ENCODE measurements at regions not wholly inside any gene's neighbourhood (a gene's known extent, or its start where the extent isn't known, plus 50 kb on each side); places are given as distances from the start of the nearest gene placed in this dataset.

GRCh38 chr12:4121506-4122020 is 152.0 kb upstream of the CCND2 start:
- no peaks in the 10 kb centered on the region for H3K9me3 ChIP-seq (ENCODE audit: control insufficient read depth, low read length)
- no peaks in the 10 kb centered on the region for H3K36me3 ChIP-seq (ENCODE audit: control insufficient read depth, insufficient read depth, low read length)
- H2AFZ ChIP-seq = no peak overlapping the region

GRCh38 chr12:4120316-4120917 is 153.1 kb upstream of the CCND2 start:
- no peaks in the 10 kb centered on the region for H3K9me3 ChIP-seq (ENCODE audit: control insufficient read depth, low read length)
- no peak overlapping the region for H2AFZ ChIP-seq
- no peaks in the 10 kb centered on the region for H3K79me2 ChIP-seq
- no peak overlapping the region for H3K9ac ChIP-seq
- no peaks in the 10 kb centered on the region for H3K36me3 ChIP-seq (ENCODE audit: control insufficient read depth, insufficient read depth, low read length)
- no peak overlapping the region for H3K27ac ChIP-seq
- H3K4me3 ChIP-seq (ENCODE audit: low read depth, low read length) = no peak overlapping the region
- no peaks in the 10 kb centered on the region for H3K27me3 ChIP-seq (ENCODE audit: control insufficient read depth, insufficient read depth, low read length)
- no peak for TF ChIP-seq CTCF (IDR thresholded peaks at IDR 0.05)
- H3K4me1 ChIP-seq = no peaks in the 10 kb centered on the region
- no peak overlapping the region for H3K4me2 ChIP-seq (ENCODE audit: low read length)

More at GRCh38 chr12:4121506-4122020, 152.0 kb upstream of the CCND2 start:
- Histone ChIP-seq H3K4me2 (ENCODE audit: low read length) (no peak overlapping the region), H3K9ac (no peak overlapping the region), H3K4me1 (no peaks in the 10 kb centered on the region), H3K4me3 (ENCODE audit: low read depth, low read length) (no peak overlapping the region), H3K27ac (no peak overlapping the region), H3K79me2 (no peaks in the 10 kb centered on the region), H3K27me3 (ENCODE audit: control insufficient read depth, insufficient read depth, low read length) (no peaks in the 10 kb centered on the region)
- no peak for TF ChIP-seq CTCF (IDR thresholded peaks at IDR 0.05)

GRCh38 chr12:4119157-4119761 is 154.3 kb upstream of the CCND2 start:
- Histone ChIP-seq H3K4me2 (ENCODE audit: low read length) (no peak overlapping the region), H3K4me1 (no peaks in the 10 kb centered on the region), H3K36me3 (ENCODE audit: control insufficient read depth, insufficient read depth, low read length) (no peaks in the 10 kb centered on the region), H3K27ac (no peak overlapping the region), H3K4me3 (ENCODE audit: low read depth, low read length) (no peak overlapping the region), H3K79me2 (no peaks in the 10 kb centered on the region), H3K27me3 (ENCODE audit: control insufficient read depth, insufficient read depth, low read length) (no peaks in the 10 kb centered on the region), H2AFZ (no peak overlapping the region), H3K9me3 (ENCODE audit: control insufficient read depth, low read length) (no peaks in the 10 kb centered on the region), H3K9ac (no peak overlapping the region)
- no peak for TF ChIP-seq CTCF (IDR thresholded peaks at IDR 0.05)

- H3K79me2 ChIP-seq = no peaks in the 10 kb centered on the region
- no peaks in the 10 kb centered on the region for H3K27me3 ChIP-seq (ENCODE audit: control insufficient read depth, insufficient read depth, low read length)
- H3K4me1 ChIP-seq = no peaks in the 10 kb centered on the region
- no peak overlapping the region for H3K9ac ChIP-seq
- no peaks in the 10 kb centered on the region for H3K9me3 ChIP-seq (ENCODE audit: control insufficient read depth, low read length)
- no peaks in the 10 kb centered on the region for H3K36me3 ChIP-seq (ENCODE audit: control insufficient read depth, insufficient read depth, low read length)
- H3K4me3 ChIP-seq (ENCODE audit: low read depth, low read length) = no peak overlapping the region
- H2AFZ ChIP-seq = no peak overlapping the region
- no peak overlapping the region for H3K27ac ChIP-seq
- no peak overlapping the region for H3K4me2 ChIP-seq (ENCODE audit: low read length)
- TF ChIP-seq CTCF (IDR thresholded peaks at IDR 0.05) = no peak
These were observed 154.9 kb upstream of the CCND2 start for GRCh38 chr12:4118601-4119156.

All from parathyroid adenoma (tissue), 2 donors.